ENCODE measurements at regions not wholly inside any gene's neighbourhood (a gene's known extent, or its start where the extent isn't known, plus 50 kb on each side); places are given as distances from the start of the nearest gene placed in this dataset.

GRCh38 chr11:81036168-81036870 lies 1595.5 kb upstream of the TENM4 start:
- no peak for DNase-seq (ENCODE audit: low read depth, low spot score)

- no peak for DNase-seq (ENCODE audit: low read depth, low spot score)
Measured at GRCh38 chr11:81033779-81034540, 1593.1 kb upstream of the TENM4 start.

GRCh38 chr11:81032906-81033305 lies 1592.1 kb upstream of the TENM4 start:
- DNase-seq (ENCODE audit: low read depth, low spot score) = no peak

- no peak for DNase-seq (ENCODE audit: low read depth, low spot score)
Measured at GRCh38 chr11:81030186-81030585, 1589.4 kb upstream of the TENM4 start.

- no peak for DNase-seq (ENCODE audit: low read depth, low spot score)
Measured at GRCh38 chr11:81026032-81026431, 1585.2 kb upstream of the TENM4 start.

GRCh38 chr11:81022057-81022456 lies 1581.2 kb upstream of the TENM4 start:
- no peak for DNase-seq (ENCODE audit: low read depth, low spot score)

- no peak for DNase-seq (ENCODE audit: low read depth, low spot score)
Measured at GRCh38 chr11:81010631-81011030, 1569.8 kb upstream of the TENM4 start.

GRCh38 chr11:81007046-81007445 lies 1566.2 kb upstream of the TENM4 start:
- DNase-seq (ENCODE audit: low read depth, low spot score) = no peak

- no peak for DNase-seq (ENCODE audit: low read depth, low spot score)
Measured at GRCh38 chr11:81005595-81005994, 1564.8 kb upstream of the TENM4 start.

- DNase-seq (ENCODE audit: low read depth, low spot score) = no peak
Measured at GRCh38 chr11:81004576-81004975, 1563.7 kb upstream of the TENM4 start.

- DNase-seq (ENCODE audit: low read depth, low spot score) = no peak
Measured at GRCh38 chr11:81002374-81002773, 1561.5 kb upstream of the TENM4 start.

GRCh38 chr11:81000735-81001134 lies 1559.9 kb upstream of the TENM4 start:
- no peak for DNase-seq (ENCODE audit: low read depth, low spot score)

- DNase-seq (ENCODE audit: low read depth, low spot score) = no peak
Measured at GRCh38 chr11:81000334-81000733, 1559.5 kb upstream of the TENM4 start.

GRCh38 chr11:80995523-80995922 lies 1554.7 kb upstream of the TENM4 start:
- no peak for DNase-seq (ENCODE audit: low read depth, low spot score)

- DNase-seq (ENCODE audit: low read depth, low spot score) = no peak
Measured at GRCh38 chr11:80993536-80993935, 1552.7 kb upstream of the TENM4 start.

GRCh38 chr11:80990885-80991284 lies 1550.1 kb upstream of the TENM4 start:
- no peak for DNase-seq (ENCODE audit: low read depth, low spot score)

- DNase-seq (ENCODE audit: low read depth, low spot score) = no peak
Measured at GRCh38 chr11:80987171-80987570, 1546.3 kb upstream of the TENM4 start.

GRCh38 chr11:80986421-80987074 lies 1545.7 kb upstream of the TENM4 start:
- no peak for DNase-seq (ENCODE audit: low read depth, low spot score)

- no peak for DNase-seq (ENCODE audit: low read depth, low spot score)
Measured at GRCh38 chr11:80980227-80980626, 1539.4 kb upstream of the TENM4 start.

GRCh38 chr11:80973786-80974185 lies 1533.0 kb upstream of the TENM4 start:
- DNase-seq (ENCODE audit: low read depth, low spot score) = no peak

- no peak for DNase-seq (ENCODE audit: low read depth, low spot score)
Measured at GRCh38 chr11:80970037-80970436, 1529.2 kb upstream of the TENM4 start.

GRCh38 chr11:80967649-80968048 lies 1526.8 kb upstream of the TENM4 start:
- DNase-seq (ENCODE audit: low read depth, low spot score) = no peak
